HEK293 (cell line): ENCODE measurements at regions not wholly inside any gene's neighbourhood (a gene's known extent, or its start where the extent isn't known, plus 50 kb on each side); places are given as distances from the start of the nearest gene placed in this dataset.

ENCODE experiments used
- CTCF ChIA-PET: fragments of 350-600 bp; formaldehyde crosslinking; extraction: SDS; loops from one replicate; lab custom pipeline; 2021; ENCODE audit warnings: antibody characterized with exemption; lab: Yijun Ruan, JAX
- POLR2A ChIA-PET: fragments of 300-600 bp; formaldehyde crosslinking; extraction: SDS; loops from one replicate; lab custom pipeline; 2020; ENCODE audit warnings: antibody characterized with exemption, inconsistent platforms; lab: Yijun Ruan, JAX
- H3K27ac ChIP-seq: fragments of 200-500 bp; sonication (Bioruptor generic); 2 replicates; pipeline ENCODE4 v1.5.1; 2014; ENCODE audit warnings: low read depth, low read length, control low read depth, inconsistent platforms; ENCODE audit errors: extremely low read depth
- H3K36me3 ChIP-seq, 2 experiments: fragments of 200-500 bp in 1 of 2; sonication (Bioruptor generic) in 1 of 2; 1 replicate in 1 of 2; 2 replicates in 1 of 2; pipeline ENCODE4 v1.5.1; 2014 to 2017; ENCODE audit warnings: inconsistent platforms in 2 of 2, low read length in 2 of 2; ENCODE audit not compliant: control insufficient read depth in 2 of 2, insufficient read depth in 1 of 2
- H3K4me1 ChIP-seq: fragments of 200-500 bp; sonication (Bioruptor generic); 2 replicates; pipeline ENCODE4 v1.5.1; 2014; ENCODE audit warnings: mild to moderate bottlenecking, low read length, inconsistent platforms; ENCODE audit not compliant: control insufficient read depth, insufficient read depth
- H3K4me3 ChIP-seq: 2 replicates; pipeline ENCODE4 v1.5.1; 2011; ENCODE audit warnings: low read depth, mild to moderate bottlenecking, control low read depth, low read length, moderate library complexity
- H3K9me3 ChIP-seq: fragments of 200-500 bp; sonication (Bioruptor generic); 2 replicates; pipeline ENCODE4 v1.5.1; 2014; ENCODE audit warnings: low read depth, low read length, inconsistent platforms; ENCODE audit not compliant: control insufficient read depth, insufficient read depth
- EGR2 ChIP-seq: fragments of 450-650 bp; formaldehyde crosslinking; IDR thresholded peaks from 2 replicates; pipeline ENCODE4 v1.5.1; 2016; ENCODE audit warnings: low read depth, missing biosample characterization, missing genetic modification characterization
- GLI4 ChIP-seq: fragments of 450-650 bp; formaldehyde crosslinking; IDR thresholded peaks from 2 replicates; pipeline ENCODE4 v1.5.1; 2016; ENCODE audit warnings: missing biosample characterization, missing genetic modification characterization
- KLF9 ChIP-seq: fragments of 450-650 bp; formaldehyde crosslinking; IDR thresholded peaks from 2 replicates; pipeline ENCODE4 v1.5.1; 2016; ENCODE audit warnings: missing biosample characterization, missing genetic modification characterization, low read depth
- MYNN ChIP-seq: fragments of 450-650 bp; formaldehyde crosslinking; IDR thresholded peaks from 2 replicates; pipeline ENCODE4 v1.5.1; 2016; ENCODE audit warnings: missing biosample characterization, missing genetic modification characterization, borderline replicate concordance
- OVOL3 ChIP-seq: fragments of 450-650 bp; formaldehyde crosslinking; IDR thresholded peaks from 2 replicates; pipeline ENCODE4 v1.5.1; 2016; ENCODE audit warnings: missing biosample characterization, missing genetic modification characterization
- RBAK ChIP-seq: fragments of 450-650 bp; formaldehyde crosslinking; IDR thresholded peaks from 2 replicates; pipeline ENCODE4 v1.5.1; 2016; ENCODE audit warnings: missing biosample characterization, missing genetic modification characterization
- TRIM28 ChIP-seq: IDR thresholded peaks from 2 replicates; pipeline ENCODE4 v1.6.1; 2011; ENCODE audit warnings: low read length, control low read depth, borderline replicate concordance
- ZBTB48 ChIP-seq: fragments of 450-650 bp; formaldehyde crosslinking; IDR thresholded peaks from 2 replicates; pipeline ENCODE4 v1.5.1; 2016; ENCODE audit warnings: missing biosample characterization, missing genetic modification characterization
- ZFP41 ChIP-seq: fragments of 450-650 bp; formaldehyde crosslinking; IDR thresholded peaks from 2 replicates; pipeline ENCODE4 v1.5.1; 2016; ENCODE audit warnings: missing biosample characterization, missing genetic modification characterization, borderline replicate concordance
- ZFP69B ChIP-seq: fragments of 450-650 bp; formaldehyde crosslinking; IDR thresholded peaks from 2 replicates; pipeline ENCODE4 v1.5.1; 2016; ENCODE audit warnings: missing biosample characterization, missing genetic modification characterization
- ZNF138 ChIP-seq: fragments of 450-650 bp; formaldehyde crosslinking; IDR thresholded peaks from 2 replicates; pipeline ENCODE4 v1.5.1; 2016; ENCODE audit warnings: missing biosample characterization, missing genetic modification characterization, borderline replicate concordance
- ZNF501 ChIP-seq: fragments of 450-650 bp; formaldehyde crosslinking; IDR thresholded peaks from 2 replicates; pipeline ENCODE4 v1.5.1; 2016; ENCODE audit warnings: missing biosample characterization, missing genetic modification characterization
- ZNF529 ChIP-seq: fragments of 450-650 bp; formaldehyde crosslinking; IDR thresholded peaks from 2 replicates; pipeline ENCODE4 v1.5.1; 2017; ENCODE audit warnings: missing genetic modification characterization, missing biosample characterization; ENCODE audit not compliant: insufficient replicate concordance
- ZNF596 ChIP-seq: fragments of 450-650 bp; IDR thresholded peaks from 2 replicates; pipeline ENCODE4 v1.5.0; 2018; ENCODE audit warnings: missing biosample characterization, mild to moderate bottlenecking, missing genetic modification characterization, moderate library complexity
- ZNF660 ChIP-seq: fragments of 450-650 bp; IDR thresholded peaks from 2 replicates; pipeline ENCODE4 v1.5.1; 2018; ENCODE audit warnings: missing biosample characterization, mild to moderate bottlenecking, missing genetic modification characterization
- TF ChIP-seq, protein P1 (sequence below): fragments of 450-650 bp; formaldehyde crosslinking; conservative IDR thresholded peaks from 2 replicates; pipeline ENCODE4 v1.5.1; 2016; ENCODE audit warnings: low read depth, missing biosample characterization, missing genetic modification characterization
- TF ChIP-seq, protein P2 (sequence below): fragments of 450-650 bp; formaldehyde crosslinking; IDR thresholded peaks from 2 replicates; pipeline ENCODE4 v1.5.1; 2017; ENCODE audit warnings: missing biosample characterization, mild to moderate bottlenecking, missing genetic modification characterization, moderate library complexity
- TF ChIP-seq, protein P3 (sequence below): fragments of 450-650 bp; formaldehyde crosslinking; IDR thresholded peaks from 2 replicates; pipeline ENCODE4 v1.5.1; 2017; ENCODE audit warnings: missing biosample characterization, missing genetic modification characterization
- TF ChIP-seq, protein P4 (sequence below): fragments of 450-650 bp; formaldehyde crosslinking; IDR thresholded peaks from 2 replicates; pipeline ENCODE4 v1.5.1; 2016; ENCODE audit warnings: missing biosample characterization, missing genetic modification characterization, borderline replicate concordance
- TF ChIP-seq, protein P5 (sequence below): fragments of 450-650 bp; formaldehyde crosslinking; IDR thresholded peaks from 2 replicates; pipeline ENCODE4 v1.5.1; 2016; ENCODE audit warnings: missing biosample characterization, missing genetic modification characterization
- TF ChIP-seq, protein P6 (sequence below): fragments of 450-650 bp; formaldehyde crosslinking; IDR thresholded peaks from 2 replicates; pipeline ENCODE4 v1.5.1; 2016; ENCODE audit warnings: missing biosample characterization, missing genetic modification characterization

DNA sequence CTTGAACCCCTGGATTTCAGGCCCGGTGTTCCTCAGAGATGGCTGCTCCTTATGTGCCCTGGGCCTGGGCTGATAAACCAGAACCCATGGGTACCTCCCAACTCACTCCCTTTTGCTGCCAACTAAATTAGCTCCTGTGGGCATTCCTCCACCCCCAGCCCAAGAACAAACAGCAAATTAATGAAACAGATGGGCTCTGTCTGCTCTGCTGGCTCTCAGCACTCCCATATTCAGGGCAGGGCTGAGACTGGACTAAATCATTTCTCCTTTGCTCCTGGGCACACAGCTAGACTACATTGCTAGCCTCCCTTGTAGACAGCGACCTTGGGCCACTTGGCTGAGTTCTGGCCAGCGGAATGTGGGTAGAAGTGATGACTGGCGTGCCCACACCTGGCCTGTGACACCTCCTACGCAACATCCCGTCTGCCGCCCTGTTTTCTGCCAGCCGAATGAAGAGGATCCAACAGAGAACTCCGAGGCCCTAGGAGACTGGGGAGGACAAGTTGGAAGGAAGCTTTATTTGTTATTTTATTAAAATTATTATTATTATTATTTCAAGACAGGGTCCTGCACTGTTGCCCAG is 101.9 kb upstream of the DISP3 start (continued):
- TF ChIP-seq RBAK (tag by site-specific recombination): no peak
- peak; percentile 65 for TF ChIP-seq EGR2 (tag by site-specific recombination)
- TF ChIP-seq, protein P1, sequence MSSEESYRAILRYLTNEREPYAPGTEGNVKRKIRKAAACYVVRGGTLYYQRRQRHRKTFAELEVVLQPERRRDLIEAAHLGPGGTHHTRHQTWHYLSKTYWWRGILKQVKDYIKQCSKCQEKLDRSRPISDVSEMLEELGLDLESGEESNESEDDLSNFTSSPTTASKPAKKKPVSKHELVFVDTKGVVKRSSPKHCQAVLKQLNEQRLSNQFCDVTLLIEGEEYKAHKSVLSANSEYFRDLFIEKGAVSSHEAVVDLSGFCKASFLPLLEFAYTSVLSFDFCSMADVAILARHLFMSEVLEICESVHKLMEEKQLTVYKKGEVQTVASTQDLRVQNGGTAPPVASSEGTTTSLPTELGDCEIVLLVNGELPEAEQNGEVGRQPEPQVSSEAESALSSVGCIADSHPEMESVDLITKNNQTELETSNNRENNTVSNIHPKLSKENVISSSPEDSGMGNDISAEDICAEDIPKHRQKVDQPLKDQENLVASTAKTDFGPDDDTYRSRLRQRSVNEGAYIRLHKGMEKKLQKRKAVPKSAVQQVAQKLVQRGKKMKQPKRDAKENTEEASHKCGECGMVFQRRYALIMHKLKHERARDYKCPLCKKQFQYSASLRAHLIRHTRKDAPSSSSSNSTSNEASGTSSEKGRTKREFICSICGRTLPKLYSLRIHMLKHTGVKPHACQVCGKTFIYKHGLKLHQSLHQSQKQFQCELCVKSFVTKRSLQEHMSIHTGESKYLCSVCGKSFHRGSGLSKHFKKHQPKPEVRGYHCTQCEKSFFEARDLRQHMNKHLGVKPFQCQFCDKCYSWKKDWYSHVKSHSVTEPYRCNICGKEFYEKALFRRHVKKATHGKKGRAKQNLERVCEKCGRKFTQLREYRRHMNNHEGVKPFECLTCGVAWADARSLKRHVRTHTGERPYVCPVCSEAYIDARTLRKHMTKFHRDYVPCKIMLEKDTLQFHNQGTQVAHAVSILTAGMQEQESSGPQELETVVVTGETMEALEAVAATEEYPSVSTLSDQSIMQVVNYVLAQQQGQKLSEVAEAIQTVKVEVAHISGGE (tag by site-specific recombination): no peak
- TF ChIP-seq, protein P2, sequence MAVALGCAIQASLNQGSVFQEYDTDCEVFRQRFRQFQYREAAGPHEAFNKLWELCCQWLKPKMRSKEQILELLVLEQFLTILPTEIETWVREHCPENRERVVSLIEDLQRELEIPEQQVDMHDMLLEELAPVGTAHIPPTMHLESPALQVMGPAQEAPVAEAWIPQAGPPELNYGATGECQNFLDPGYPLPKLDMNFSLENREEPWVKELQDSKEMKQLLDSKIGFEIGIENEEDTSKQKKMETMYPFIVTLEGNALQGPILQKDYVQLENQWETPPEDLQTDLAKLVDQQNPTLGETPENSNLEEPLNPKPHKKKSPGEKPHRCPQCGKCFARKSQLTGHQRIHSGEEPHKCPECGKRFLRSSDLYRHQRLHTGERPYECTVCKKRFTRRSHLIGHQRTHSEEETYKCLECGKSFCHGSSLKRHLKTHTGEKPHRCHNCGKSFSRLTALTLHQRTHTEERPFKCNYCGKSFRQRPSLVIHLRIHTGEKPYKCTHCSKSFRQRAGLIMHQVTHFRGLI: no peak

DNA sequence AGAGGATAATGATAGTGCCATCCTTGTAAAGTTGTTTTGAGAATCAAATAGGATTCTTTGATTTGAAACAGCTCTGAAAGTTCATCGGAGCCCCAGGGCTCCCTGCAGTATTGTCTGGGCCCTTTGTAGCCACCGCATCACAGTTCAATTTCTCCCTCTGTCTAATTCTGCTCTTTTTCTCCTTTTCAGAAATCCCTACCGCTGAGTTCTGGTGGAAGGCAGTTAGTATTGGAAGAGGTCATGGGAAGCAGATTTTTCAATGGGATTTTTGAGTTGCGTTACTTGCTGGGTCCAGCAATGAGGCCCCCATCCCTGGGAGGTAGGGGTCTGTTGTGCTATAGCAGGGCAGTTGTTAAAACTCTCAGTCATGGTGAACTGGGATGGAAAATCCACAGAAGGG is 101.0 kb upstream of the DISP3 start:
- CTCF ChIA-PET: interaction anchor here (0.9 kb wide), 1 partner anchor 58 kb away, joined by 3 read pairs; no protein-coding TSS in a partner anchor
- POLR2A ChIA-PET: no interaction called here
- no peak overlapping the region for H3K4me3 ChIP-seq
- TF ChIP-seq ZBTB48 (no peak), ZNF660 (no peak), TRIM28 (no peak), ZFP41 (tag by site-specific recombination) (no peak), ZNF596 (tag by site-specific recombination) (no peak), GLI4 (tag by site-specific recombination) (no peak), MYNN (tag by site-specific recombination) (no peak), ZFP69B (tag by site-specific recombination) (no peak), ZNF138 (no peak), OVOL3 (tag by site-specific recombination) (no peak), ZNF501 (no peak), KLF9 (no peak), ZNF529 (tag by site-specific recombination) (no peak)
- TF ChIP-seq, protein P3, sequence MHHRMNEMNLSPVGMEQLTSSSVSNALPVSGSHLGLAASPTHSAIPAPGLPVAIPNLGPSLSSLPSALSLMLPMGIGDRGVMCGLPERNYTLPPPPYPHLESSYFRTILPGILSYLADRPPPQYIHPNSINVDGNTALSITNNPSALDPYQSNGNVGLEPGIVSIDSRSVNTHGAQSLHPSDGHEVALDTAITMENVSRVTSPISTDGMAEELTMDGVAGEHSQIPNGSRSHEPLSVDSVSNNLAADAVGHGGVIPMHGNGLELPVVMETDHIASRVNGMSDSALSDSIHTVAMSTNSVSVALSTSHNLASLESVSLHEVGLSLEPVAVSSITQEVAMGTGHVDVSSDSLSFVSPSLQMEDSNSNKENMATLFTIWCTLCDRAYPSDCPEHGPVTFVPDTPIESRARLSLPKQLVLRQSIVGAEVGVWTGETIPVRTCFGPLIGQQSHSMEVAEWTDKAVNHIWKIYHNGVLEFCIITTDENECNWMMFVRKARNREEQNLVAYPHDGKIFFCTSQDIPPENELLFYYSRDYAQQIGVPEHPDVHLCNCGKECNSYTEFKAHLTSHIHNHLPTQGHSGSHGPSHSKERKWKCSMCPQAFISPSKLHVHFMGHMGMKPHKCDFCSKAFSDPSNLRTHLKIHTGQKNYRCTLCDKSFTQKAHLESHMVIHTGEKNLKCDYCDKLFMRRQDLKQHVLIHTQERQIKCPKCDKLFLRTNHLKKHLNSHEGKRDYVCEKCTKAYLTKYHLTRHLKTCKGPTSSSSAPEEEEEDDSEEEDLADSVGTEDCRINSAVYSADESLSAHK: no peak
- TF ChIP-seq, protein P4, sequence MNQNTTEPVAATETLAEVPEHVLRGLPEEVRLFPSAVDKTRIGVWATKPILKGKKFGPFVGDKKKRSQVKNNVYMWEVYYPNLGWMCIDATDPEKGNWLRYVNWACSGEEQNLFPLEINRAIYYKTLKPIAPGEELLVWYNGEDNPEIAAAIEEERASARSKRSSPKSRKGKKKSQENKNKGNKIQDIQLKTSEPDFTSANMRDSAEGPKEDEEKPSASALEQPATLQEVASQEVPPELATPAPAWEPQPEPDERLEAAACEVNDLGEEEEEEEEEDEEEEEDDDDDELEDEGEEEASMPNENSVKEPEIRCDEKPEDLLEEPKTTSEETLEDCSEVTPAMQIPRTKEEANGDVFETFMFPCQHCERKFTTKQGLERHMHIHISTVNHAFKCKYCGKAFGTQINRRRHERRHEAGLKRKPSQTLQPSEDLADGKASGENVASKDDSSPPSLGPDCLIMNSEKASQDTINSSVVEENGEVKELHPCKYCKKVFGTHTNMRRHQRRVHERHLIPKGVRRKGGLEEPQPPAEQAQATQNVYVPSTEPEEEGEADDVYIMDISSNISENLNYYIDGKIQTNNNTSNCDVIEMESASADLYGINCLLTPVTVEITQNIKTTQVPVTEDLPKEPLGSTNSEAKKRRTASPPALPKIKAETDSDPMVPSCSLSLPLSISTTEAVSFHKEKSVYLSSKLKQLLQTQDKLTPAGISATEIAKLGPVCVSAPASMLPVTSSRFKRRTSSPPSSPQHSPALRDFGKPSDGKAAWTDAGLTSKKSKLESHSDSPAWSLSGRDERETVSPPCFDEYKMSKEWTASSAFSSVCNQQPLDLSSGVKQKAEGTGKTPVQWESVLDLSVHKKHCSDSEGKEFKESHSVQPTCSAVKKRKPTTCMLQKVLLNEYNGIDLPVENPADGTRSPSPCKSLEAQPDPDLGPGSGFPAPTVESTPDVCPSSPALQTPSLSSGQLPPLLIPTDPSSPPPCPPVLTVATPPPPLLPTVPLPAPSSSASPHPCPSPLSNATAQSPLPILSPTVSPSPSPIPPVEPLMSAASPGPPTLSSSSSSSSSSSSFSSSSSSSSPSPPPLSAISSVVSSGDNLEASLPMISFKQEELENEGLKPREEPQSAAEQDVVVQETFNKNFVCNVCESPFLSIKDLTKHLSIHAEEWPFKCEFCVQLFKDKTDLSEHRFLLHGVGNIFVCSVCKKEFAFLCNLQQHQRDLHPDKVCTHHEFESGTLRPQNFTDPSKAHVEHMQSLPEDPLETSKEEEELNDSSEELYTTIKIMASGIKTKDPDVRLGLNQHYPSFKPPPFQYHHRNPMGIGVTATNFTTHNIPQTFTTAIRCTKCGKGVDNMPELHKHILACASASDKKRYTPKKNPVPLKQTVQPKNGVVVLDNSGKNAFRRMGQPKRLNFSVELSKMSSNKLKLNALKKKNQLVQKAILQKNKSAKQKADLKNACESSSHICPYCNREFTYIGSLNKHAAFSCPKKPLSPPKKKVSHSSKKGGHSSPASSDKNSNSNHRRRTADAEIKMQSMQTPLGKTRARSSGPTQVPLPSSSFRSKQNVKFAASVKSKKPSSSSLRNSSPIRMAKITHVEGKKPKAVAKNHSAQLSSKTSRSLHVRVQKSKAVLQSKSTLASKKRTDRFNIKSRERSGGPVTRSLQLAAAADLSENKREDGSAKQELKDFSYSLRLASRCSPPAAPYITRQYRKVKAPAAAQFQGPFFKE: no peak
- TF ChIP-seq, protein P5, sequence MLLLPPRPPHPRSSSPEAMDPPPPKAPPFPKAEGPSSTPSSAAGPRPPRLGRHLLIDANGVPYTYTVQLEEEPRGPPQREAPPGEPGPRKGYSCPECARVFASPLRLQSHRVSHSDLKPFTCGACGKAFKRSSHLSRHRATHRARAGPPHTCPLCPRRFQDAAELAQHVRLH (tag by site-specific recombination): no peak
- TF ChIP-seq, protein P6, sequence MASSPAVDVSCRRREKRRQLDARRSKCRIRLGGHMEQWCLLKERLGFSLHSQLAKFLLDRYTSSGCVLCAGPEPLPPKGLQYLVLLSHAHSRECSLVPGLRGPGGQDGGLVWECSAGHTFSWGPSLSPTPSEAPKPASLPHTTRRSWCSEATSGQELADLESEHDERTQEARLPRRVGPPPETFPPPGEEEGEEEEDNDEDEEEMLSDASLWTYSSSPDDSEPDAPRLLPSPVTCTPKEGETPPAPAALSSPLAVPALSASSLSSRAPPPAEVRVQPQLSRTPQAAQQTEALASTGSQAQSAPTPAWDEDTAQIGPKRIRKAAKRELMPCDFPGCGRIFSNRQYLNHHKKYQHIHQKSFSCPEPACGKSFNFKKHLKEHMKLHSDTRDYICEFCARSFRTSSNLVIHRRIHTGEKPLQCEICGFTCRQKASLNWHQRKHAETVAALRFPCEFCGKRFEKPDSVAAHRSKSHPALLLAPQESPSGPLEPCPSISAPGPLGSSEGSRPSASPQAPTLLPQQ (tag by site-specific recombination): no peak

More for the DNA sequence above, 101.0 kb upstream of the DISP3 start:
- no peak overlapping the region for H3K27ac ChIP-seq
- no peaks in the 10 kb centered on the region for H3K36me3 ChIP-seq
- H3K4me1 ChIP-seq: no peaks in the 10 kb centered on the region; the same call in 1 of the 2 replicates
- H3K9me3 ChIP-seq: no peaks in the 10 kb centered on the region
